ENCODE measurements at regions not wholly inside any gene's neighbourhood (a gene's known extent, or its start where the extent isn't known, plus 50 kb on each side); places are given as distances from the start of the nearest gene placed in this dataset.

DNA sequence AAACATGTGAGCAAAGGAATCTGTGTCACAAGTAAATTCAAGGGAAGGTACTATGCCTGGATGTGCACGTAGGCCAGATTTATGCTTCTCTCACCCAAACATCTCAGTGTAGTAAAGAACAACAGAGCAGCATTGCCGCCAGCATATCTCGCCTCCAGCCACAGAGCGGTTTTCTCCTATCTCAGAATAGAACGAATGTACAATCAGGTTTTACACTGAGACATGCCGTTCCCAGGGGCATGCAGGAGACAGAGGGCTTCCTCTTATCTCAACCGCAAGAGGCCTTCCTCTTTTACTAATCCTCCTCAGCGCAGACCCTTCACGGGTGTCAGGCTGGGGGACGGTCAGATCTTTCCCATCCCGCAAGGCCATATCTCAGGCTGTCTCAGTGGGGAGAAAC lies 175.3 kb downstream of the RPIA start:
- H2BK120ac ChIP-seq (ENCODE audit: low read depth, low read length, poor library complexity, severe bottlenecking): no peak overlapping the region
- H3K79me2 ChIP-seq (ENCODE audit: insufficient read depth, low read length): no peaks in the 10 kb centered on the region
- H2BK5ac ChIP-seq (ENCODE audit: insufficient read length, low read length): no peak overlapping the region
- no peak overlapping the region for H2BK20ac ChIP-seq (ENCODE audit: low read depth, low read length, poor library complexity, severe bottlenecking)
- no peak overlapping the region for H3K9ac ChIP-seq (ENCODE audit: extremely low read depth, insufficient read length, low read length)
- H2BK15ac ChIP-seq (ENCODE audit: low read depth, low read length): no peak overlapping the region
- no peak overlapping the region for H3K27ac Mint-ChIP-seq
- H3K79me1 ChIP-seq (ENCODE audit: insufficient read depth, low read depth, low read length, poor library complexity, severe bottlenecking): no peaks in the 10 kb centered on the region
- H4K91ac ChIP-seq (ENCODE audit: insufficient read length, low read depth, low read length): no peak overlapping the region
- H3K9me3 ChIP-seq (ENCODE audit: control insufficient read depth, low read depth, low read length): peaks cover 18% of the 10 kb centered on the region
- H3K4me2 ChIP-seq (ENCODE audit: insufficient read depth, insufficient read length, low read length): no peak overlapping the region
- peaks cover 8% of the 10 kb centered on the region for H3K27me3 Mint-ChIP-seq (ENCODE audit: low read depth)
- DNase-seq: no peak
- H3K18ac ChIP-seq (ENCODE audit: insufficient read length, low read depth, low read length): no peak overlapping the region
- H4K5ac ChIP-seq (ENCODE audit: insufficient read length, low read depth, low read length): no peak overlapping the region
- no peak overlapping the region for H3K4me3 Mint-ChIP-seq
- H4K8ac ChIP-seq (replicated peaks; ENCODE audit: insufficient read length, low read depth, low read length): no peak overlapping the region
- no peaks in the 10 kb centered on the region for H4K20me1 ChIP-seq (ENCODE audit: control insufficient read depth, insufficient read depth, insufficient read length)
- no CpG with 5 or more reads among the region's 11 CpGs for whole genome bisulfite sequencing (ENCODE audit: extremely low coverage, insufficient read length, low lambda C conversion rate)
- no peak overlapping the region for H3K14ac ChIP-seq (ENCODE audit: insufficient read depth, low read length)
- peaks cover 71 to 87% of the 10 kb centered on the region in 2 experiments for H3K9me3 Mint-ChIP-seq
- H3T11ph ChIP-seq (ENCODE audit: low read length): no peak overlapping the region
- H2AK5ac ChIP-seq (ENCODE audit: insufficient read length, low read length): no peak overlapping the region
- H3K4me1 Mint-ChIP-seq: no peaks in the 10 kb centered on the region
- no peaks in the 10 kb centered on the region for H3K23me2 ChIP-seq (ENCODE audit: insufficient read length, low read depth, low read length, poor library complexity, severe bottlenecking)
- no peak overlapping the region for H3K23ac ChIP-seq (ENCODE audit: insufficient read length, low read depth, low read length)
- H3K4me1 ChIP-seq (ENCODE audit: insufficient read depth, low read length): no peaks in the 10 kb centered on the region
- H3K27me3 ChIP-seq (ENCODE audit: insufficient read depth, low read length): no peaks in the 10 kb centered on the region
- no peak overlapping the region for H2AFZ ChIP-seq (ENCODE audit: low read length)
- no peak overlapping the region for H3K27ac ChIP-seq (ENCODE audit: insufficient read length, low read depth, low read length)
- peaks cover 0 to 22% (median 0%) of the 10 kb centered on the region in 3 experiments; a peak in 3 of 7 replicates for H3K36me3 Mint-ChIP-seq (ENCODE audit: insufficient read depth in 1 of 3, low read depth in 3 of 3)
- no peak overlapping the region for H2BK12ac ChIP-seq (ENCODE audit: insufficient read length, low read depth, low read length)
- H3K4ac ChIP-seq (ENCODE audit: low read depth, low read length): no peak overlapping the region
- TF ChIP-seq CTCF (conservative IDR thresholded peaks at IDR 0.05): no peak
- H3K56ac ChIP-seq (ENCODE audit: insufficient read length, low read depth, low read length): no peak overlapping the region
